DOHH2 (cell line): ENCODE measurements at regions not wholly inside any gene's neighbourhood (a gene's known extent, or its start where the extent isn't known, plus 50 kb on each side); places are given as distances from the start of the nearest gene placed in this dataset.
A peak's percentile ranks its signal among the peaks of the same experiment; 100 is the strongest.

Source experiments
- CTCF ChIP-seq: fragments of 200-600 bp; sonication (generic); IDR thresholded peaks from one replicate; pipeline ENCODE4 v1.5.1; 2014; ENCODE audit warnings: antibody characterized with exemption, mild to moderate bottlenecking, low read depth, low read length; ENCODE audit not compliant: poor library complexity, severe bottlenecking
- EZH2phosphoT487 ChIP-seq: fragments of 200-600 bp; sonication (generic); IDR thresholded peaks from 2 replicates; pipeline ENCODE4 v1.6.1; 2017; ENCODE audit warnings: borderline replicate concordance, mild to moderate bottlenecking, antibody characterized with exemption, low read length, moderate library complexity, mixed read lengths

- TF ChIP-seq CTCF (peak; percentile 32), EZH2phosphoT487 (no peak)
These were observed 251.5 kb downstream of the GPM6A start for GRCh38 chr4:175560604-175561003.
